IMR-90 (cell line): ENCODE measurements at regions not wholly inside any gene's neighbourhood (a gene's known extent, or its start where the extent isn't known, plus 50 kb on each side); places are given as distances from the start of the nearest gene placed in this dataset.

Source experiments
- ATAC-seq: fragments of 200-7000 bp; cut with Tn5 transposase; 2 replicates; pipeline ENCODE4 v1.9.1; 2020; ENCODE audit warnings: low read depth, mild to moderate bottlenecking, moderate library complexity
- BruUV-seq: library from RNA; stranded (reverse); fragments of 400-500 nt; replicated peaks from 2 replicates; lab custom pipeline; 2021; lab: Mats Ljungman, UMichigan
- CTCF ChIA-PET: fragments of 300-600 bp; formaldehyde crosslinking; extraction: SDS; loops from one replicate; lab custom pipeline; 2021; ENCODE audit warnings: antibody characterized with exemption; lab: Yijun Ruan, JAX
- POLR2A ChIA-PET: fragments of 300-600 bp; sonication (Branson Sonifier 250); formaldehyde crosslinking; loops from one replicate; lab custom pipeline; 2022; ENCODE audit warnings: antibody characterized with exemption; ENCODE audit not compliant: unreplicated experiment; lab: Charles Lee
- DNase-seq: peaks from one replicate; pipeline ENCODE4 v3.0.0; 2013
- H2AFZ ChIP-seq: replicated peaks from 2 replicates; pipeline ENCODE3; 2013; ENCODE audit warnings: low read length, mild to moderate bottlenecking; ENCODE audit not compliant: poor library complexity
- H2AK5ac ChIP-seq: 2 replicates; pipeline ENCODE4 v1.6.1; 2013; ENCODE audit warnings: low read depth, low read length, inconsistent platforms
- H2AK9ac ChIP-seq: replicated peaks from 2 replicates; pipeline ENCODE3; 2013; ENCODE audit warnings: mild to moderate bottlenecking, low read depth, low read length, moderate library complexity; ENCODE audit not compliant: poor library complexity
- H2BK120ac ChIP-seq: 2 replicates; pipeline ENCODE4 v1.6.1; 2013; ENCODE audit warnings: low read depth, low read length, inconsistent platforms
- H2BK15ac ChIP-seq: 3 replicates; pipeline ENCODE4 v1.6.1; 2013; ENCODE audit warnings: low read depth, low read length, inconsistent platforms
- H2BK20ac ChIP-seq: 2 replicates; pipeline ENCODE4 v1.6.1; 2013; ENCODE audit warnings: low read depth, mild to moderate bottlenecking, inconsistent platforms, low read length, moderate library complexity
- H2BK5ac ChIP-seq: 2 replicates; pipeline ENCODE4 v1.6.1; 2013; ENCODE audit warnings: mild to moderate bottlenecking, low read depth, low read length, inconsistent platforms; ENCODE audit not compliant: poor library complexity, severe bottlenecking
- H3K14ac ChIP-seq: replicated peaks from 2 replicates; pipeline ENCODE4 v1.6.1; 2013; ENCODE audit warnings: low read depth, low read length, inconsistent platforms
- H3K18ac ChIP-seq: 2 replicates; pipeline ENCODE4 v1.6.1; 2013; ENCODE audit warnings: low read depth, low read length, control low read depth
- H3K23ac ChIP-seq: 2 replicates; pipeline ENCODE4 v1.6.1; 2013; ENCODE audit warnings: low read depth, low read length, inconsistent platforms
- H3K27ac ChIP-seq: 2 replicates; pipeline ENCODE4 v1.5.1; 2013; ENCODE audit warnings: mild to moderate bottlenecking, control low read depth, low read length; ENCODE audit not compliant: insufficient read depth
- H3K27me3 ChIP-seq: 2 replicates; pipeline ENCODE4 v1.6.1; 2013; ENCODE audit warnings: low read length; ENCODE audit not compliant: control insufficient read depth, insufficient read depth
- H3K36me3 ChIP-seq: 2 replicates; pipeline ENCODE4 v1.6.1; 2013; ENCODE audit warnings: low read length, mixed read lengths; ENCODE audit not compliant: control insufficient read depth, insufficient read depth
- H3K4ac ChIP-seq: 2 replicates; pipeline ENCODE4 v1.6.1; 2013; ENCODE audit warnings: low read depth, low read length, inconsistent platforms
- H3K4me1 ChIP-seq: 2 replicates; pipeline ENCODE4 v1.6.1; 2013; ENCODE audit warnings: low read length, mixed read lengths; ENCODE audit not compliant: control insufficient read depth, insufficient read depth
- H3K4me2 ChIP-seq: 2 replicates; pipeline ENCODE4 v1.6.1; 2013; ENCODE audit warnings: low read depth, mild to moderate bottlenecking, control low read depth, low read length, moderate library complexity
- H3K4me3 ChIP-seq: 2 replicates; pipeline ENCODE4 v1.5.1; 2013; ENCODE audit warnings: low read depth, mild to moderate bottlenecking, control low read depth, low read length, moderate library complexity; ENCODE audit not compliant: insufficient read depth
- H3K56ac ChIP-seq: 2 replicates; pipeline ENCODE4 v1.6.1; 2013; ENCODE audit warnings: low read length, inconsistent platforms; ENCODE audit not compliant: insufficient read depth; ENCODE audit errors: extremely low read depth
- H3K79me1 ChIP-seq, 2 experiments: 2 replicates each; pipeline ENCODE4 v1.6.1; 2013; ENCODE audit warnings: low read length in 2 of 2, inconsistent platforms in 1 of 2, low read depth in 1 of 2
- H3K9ac ChIP-seq: 2 replicates; pipeline ENCODE4 v1.6.1; 2013; ENCODE audit warnings: low read depth, low read length, control low read depth
- H3K9me1 ChIP-seq: 2 replicates; pipeline ENCODE4 v1.6.1; 2013; ENCODE audit warnings: low read length, inconsistent platforms; ENCODE audit not compliant: insufficient read depth
- H3K9me3 ChIP-seq: 2 replicates; pipeline ENCODE4 v1.6.1; 2013; ENCODE audit warnings: low read length; ENCODE audit not compliant: control insufficient read depth, insufficient read depth
- H4K20me1 ChIP-seq: 2 replicates; pipeline ENCODE4 v1.6.1; 2013; ENCODE audit warnings: low read length, inconsistent platforms; ENCODE audit not compliant: insufficient read depth
- H4K5ac ChIP-seq: 2 replicates; pipeline ENCODE4 v1.6.1; 2013; ENCODE audit warnings: mild to moderate bottlenecking, low read depth, low read length, control low read depth
- H4K8ac ChIP-seq, 2 experiments: 2 replicates each; pipeline ENCODE4 v1.6.1; 2013; ENCODE audit warnings: low read depth in 2 of 2, low read length in 2 of 2, control low read depth in 1 of 2, inconsistent platforms in 1 of 2
- H4K91ac ChIP-seq: 2 replicates; pipeline ENCODE4 v1.6.1; 2013; ENCODE audit warnings: low read depth, low read length, inconsistent platforms; ENCODE audit not compliant: insufficient read depth
- BHLHE40 ChIP-seq: fragments of 150-350 bp; IDR thresholded peaks from 2 replicates; pipeline ENCODE4 v1.6.1; 2016; ENCODE audit warnings: mild to moderate bottlenecking, low read depth, low read length
- CEBPB ChIP-seq: IDR thresholded peaks from 2 replicates; pipeline ENCODE4 v1.6.1; 2012; ENCODE audit warnings: low read depth, low read length, improper control_type of control experiment
- CHD1 ChIP-seq: IDR thresholded peaks from 2 replicates; pipeline ENCODE4 v1.6.1; 2012; ENCODE audit warnings: low read depth, low read length, improper control_type of control experiment
- FOS ChIP-seq: fragments of 150-350 bp; IDR thresholded peaks from 2 replicates; pipeline ENCODE4 v1.6.1; 2016; ENCODE audit warnings: low read depth, low read length
- MAFK ChIP-seq: IDR thresholded peaks from 2 replicates; pipeline ENCODE4 v1.6.1; 2012; ENCODE audit warnings: low read depth, low read length, improper control_type of control experiment
- MAZ ChIP-seq: IDR thresholded peaks from 2 replicates; pipeline ENCODE4 v1.6.1; 2012; ENCODE audit warnings: low read depth, mild to moderate bottlenecking, low read length, improper control_type of control experiment, moderate library complexity, borderline replicate concordance
- MXI1 ChIP-seq: IDR thresholded peaks from 2 replicates; pipeline ENCODE4 v1.6.1; 2012; ENCODE audit warnings: low read depth, mild to moderate bottlenecking, low read length, moderate library complexity, borderline replicate concordance
- NFE2L2 ChIP-seq: fragments of 150-350 bp; IDR thresholded peaks from 2 replicates; pipeline ENCODE4 v1.6.1; 2016; ENCODE audit warnings: low read depth, mild to moderate bottlenecking, low read length
- POLR2A ChIP-seq: IDR thresholded peaks from 2 replicates; pipeline ENCODE4 v1.6.1; 2012; ENCODE audit warnings: mild to moderate bottlenecking, low read depth, low read length
- RAD21 ChIP-seq: IDR thresholded peaks from 2 replicates; pipeline ENCODE4 v1.6.1; 2012; ENCODE audit warnings: low read length, improper control_type of control experiment
- RCOR1 ChIP-seq: IDR thresholded peaks from 2 replicates; pipeline ENCODE4 v1.6.1; 2012; ENCODE audit warnings: mild to moderate bottlenecking, low read length, improper control_type of control experiment; ENCODE audit not compliant: insufficient replicate concordance
- RFX5 ChIP-seq: IDR thresholded peaks from 2 replicates; pipeline ENCODE4 v1.8.0; 2012; ENCODE audit warnings: low read depth, mild to moderate bottlenecking, low read length, moderate library complexity
- SMC3 ChIP-seq: fragments of 150-350 bp; IDR thresholded peaks from 2 replicates; pipeline ENCODE4 v1.6.1; 2016; ENCODE audit warnings: low read depth, mild to moderate bottlenecking, antibody characterized with exemption, low read length, moderate library complexity
- WGBS, 2 experiments: methylation state at CpG; one replicate each; pipeline versions ENCODE4 v1.1.5 to v1.1.7; 2013; ENCODE audit warnings: missing lambda C conversion rate in 2 of 2; ENCODE audit not compliant: insufficient read length in 1 of 2; ENCODE audit errors: extremely low coverage in 2 of 2; 5-methylcytosine and 5-hydroxymethylcytosine counted together
- dilution Hi-C: fragments of 300-500 bp; cut with HindIII; formaldehyde crosslinking; loops from one replicate; pipeline ENCODE4 v1.14.3; 2018; ENCODE audit warnings: low sequenced_read_pairs; ENCODE audit not compliant: unreplicated experiment
- in situ Hi-C: fragments of 300-500 bp; cut with MboI; formaldehyde crosslinking; loops from 3 replicates; pipeline ENCODE4 v1.14.3; 2019; ENCODE audit warnings: low sequenced_read_pairs, inconsistent platforms, mixed read lengths
- intact Hi-C: fragments of 100-400 bp; cut with micrococcal nuclease; formaldehyde crosslinking; loops from 2 replicates; pipeline ENCODE4 v1.10.0; 2022
- TF ChIP-seq, protein P1 (sequence below): fragments of 150-350 bp; IDR thresholded peaks from 2 replicates; pipeline ENCODE4 v1.6.1; 2016; ENCODE audit warnings: low read depth, mild to moderate bottlenecking, low read length, moderate library complexity, borderline replicate concordance
- TF ChIP-seq, protein P2 (sequence below): conservative IDR thresholded peaks from 2 replicates; pipeline ENCODE4 v1.5.1; 2012; ENCODE audit warnings: mild to moderate bottlenecking, low read depth, low read length, improper control_type of control experiment
- TF ChIP-seq, protein P3 (sequence below): fragments of 150-350 bp; IDR thresholded peaks from 2 replicates; pipeline ENCODE4 v1.6.1; 2017; ENCODE audit warnings: mild to moderate bottlenecking, antibody characterized with exemption, low read length, low read depth

DNA sequence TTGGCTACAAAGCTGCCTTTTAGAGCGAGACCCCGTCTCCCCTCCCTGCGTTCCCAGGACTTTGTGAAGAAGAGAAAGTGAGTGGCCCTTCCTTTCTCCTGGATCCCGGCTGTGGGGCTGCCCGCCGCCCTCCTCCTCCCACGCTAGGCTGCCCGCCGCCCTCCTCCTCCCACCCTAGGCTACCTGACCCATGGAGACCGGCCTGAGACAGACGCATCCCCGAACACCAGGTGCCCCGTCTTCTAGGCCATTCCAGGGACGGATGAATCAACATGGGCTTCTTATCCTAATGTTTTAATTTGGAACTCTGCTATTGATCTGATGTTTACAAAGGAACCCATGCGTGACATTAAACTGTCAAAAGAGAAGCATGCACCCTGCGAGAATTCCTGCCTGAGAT is 117.3 kb upstream of the LPCAT1 start:
- Histone ChIP-seq H3K4me1 (no peaks in the 10 kb centered on the region; the same call in 1 of the 2 replicates), H3K14ac (no peak overlapping the region), H2AK5ac (no peak overlapping the region), H3K9me1 (no peaks in the 10 kb centered on the region), H3K4me3 (no peak overlapping the region), H4K5ac (no peak overlapping the region), H2BK20ac (no peak overlapping the region), H3K27ac (no peak overlapping the region), H3K56ac (no peak overlapping the region), H3K23ac (no peak overlapping the region), H3K9me3 (no peaks in the 10 kb centered on the region), H3K18ac (no peak overlapping the region), H3K4me2 (no peak overlapping the region), H2BK5ac (no peak overlapping the region), H2AFZ (no peak overlapping the region), H3K79me1 (no peaks in the 10 kb centered on the region), H3K27me3 (peaks cover 53% of the 10 kb centered on the region), H4K91ac (no peak overlapping the region), H3K4ac (no peak overlapping the region), H2BK15ac (no peak overlapping the region), H4K20me1 (no peaks in the 10 kb centered on the region; the same call in 1 of the 2 replicates), H2BK120ac (no peak overlapping the region), H3K36me3 (no peaks in the 10 kb centered on the region), H2AK9ac (no peak overlapping the region), H3K9ac (no peak overlapping the region), H4K8ac (no peak overlapping the region)
- CTCF ChIA-PET, result interaction anchor here (0.8 kb wide), 1 partner anchor 129 kb away, joined by 3 read pairs; no protein-coding TSS in a partner anchor
- no CpG with 5 or more reads among the region's 16 CpGs for WGBS, 2 experiments
- DNase-seq (no peak), ATAC-seq (no peak)
- intact Hi-C loops (loop anchor here (1.0 to 5.0 kb wide), 4 partner anchors 119 to 718 kb away; partner anchors contain the start of gene LPCAT1), dilution Hi-C loops (no loop called here), in situ Hi-C loops (loop anchor here (5.0 to 25.0 kb wide), 4 partner anchors 156 to 706 kb away; no protein-coding TSS in a partner anchor)
- no TSS peak for BruUV-seq
- TF ChIP-seq SMC3 (no peak), RCOR1 (no peak), POLR2A (no peak), MXI1 (no peak), CHD1 (no peak), CEBPB (no peak), MAZ (no peak), BHLHE40 (no peak), RFX5 (no peak), NFE2L2 (no peak), MAFK (no peak), FOS (no peak), RAD21 (no peak)
- TF ChIP-seq, protein P1, sequence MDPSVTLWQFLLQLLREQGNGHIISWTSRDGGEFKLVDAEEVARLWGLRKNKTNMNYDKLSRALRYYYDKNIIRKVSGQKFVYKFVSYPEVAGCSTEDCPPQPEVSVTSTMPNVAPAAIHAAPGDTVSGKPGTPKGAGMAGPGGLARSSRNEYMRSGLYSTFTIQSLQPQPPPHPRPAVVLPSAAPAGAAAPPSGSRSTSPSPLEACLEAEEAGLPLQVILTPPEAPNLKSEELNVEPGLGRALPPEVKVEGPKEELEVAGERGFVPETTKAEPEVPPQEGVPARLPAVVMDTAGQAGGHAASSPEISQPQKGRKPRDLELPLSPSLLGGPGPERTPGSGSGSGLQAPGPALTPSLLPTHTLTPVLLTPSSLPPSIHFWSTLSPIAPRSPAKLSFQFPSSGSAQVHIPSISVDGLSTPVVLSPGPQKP, result no peak
- TF ChIP-seq, protein P2, sequence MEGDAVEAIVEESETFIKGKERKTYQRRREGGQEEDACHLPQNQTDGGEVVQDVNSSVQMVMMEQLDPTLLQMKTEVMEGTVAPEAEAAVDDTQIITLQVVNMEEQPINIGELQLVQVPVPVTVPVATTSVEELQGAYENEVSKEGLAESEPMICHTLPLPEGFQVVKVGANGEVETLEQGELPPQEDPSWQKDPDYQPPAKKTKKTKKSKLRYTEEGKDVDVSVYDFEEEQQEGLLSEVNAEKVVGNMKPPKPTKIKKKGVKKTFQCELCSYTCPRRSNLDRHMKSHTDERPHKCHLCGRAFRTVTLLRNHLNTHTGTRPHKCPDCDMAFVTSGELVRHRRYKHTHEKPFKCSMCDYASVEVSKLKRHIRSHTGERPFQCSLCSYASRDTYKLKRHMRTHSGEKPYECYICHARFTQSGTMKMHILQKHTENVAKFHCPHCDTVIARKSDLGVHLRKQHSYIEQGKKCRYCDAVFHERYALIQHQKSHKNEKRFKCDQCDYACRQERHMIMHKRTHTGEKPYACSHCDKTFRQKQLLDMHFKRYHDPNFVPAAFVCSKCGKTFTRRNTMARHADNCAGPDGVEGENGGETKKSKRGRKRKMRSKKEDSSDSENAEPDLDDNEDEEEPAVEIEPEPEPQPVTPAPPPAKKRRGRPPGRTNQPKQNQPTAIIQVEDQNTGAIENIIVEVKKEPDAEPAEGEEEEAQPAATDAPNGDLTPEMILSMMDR, result no peak
- TF ChIP-seq, protein P3, sequence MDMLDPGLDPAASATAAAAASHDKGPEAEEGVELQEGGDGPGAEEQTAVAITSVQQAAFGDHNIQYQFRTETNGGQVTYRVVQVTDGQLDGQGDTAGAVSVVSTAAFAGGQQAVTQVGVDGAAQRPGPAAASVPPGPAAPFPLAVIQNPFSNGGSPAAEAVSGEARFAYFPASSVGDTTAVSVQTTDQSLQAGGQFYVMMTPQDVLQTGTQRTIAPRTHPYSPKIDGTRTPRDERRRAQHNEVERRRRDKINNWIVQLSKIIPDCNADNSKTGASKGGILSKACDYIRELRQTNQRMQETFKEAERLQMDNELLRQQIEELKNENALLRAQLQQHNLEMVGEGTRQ, result no peak
- POLR2A ChIA-PET, result no interaction called here
